Sigmoid colon (tissue), 4 donors: ENCODE measurements at regions not wholly inside any gene's neighbourhood (a gene's known extent, or its start where the extent isn't known, plus 50 kb on each side); places are given as distances from the start of the nearest gene placed in this dataset.

ENCODE experiments used
- EP300 ChIP-seq, 4 donors: sonication (generic); formaldehyde crosslinking; IDR thresholded peaks; one replicate each; pipeline ENCODE4 v1.6.1; 2017; ENCODE audit warnings: antibody characterized with exemption in 4 of 4
- TF ChIP-seq, protein P1 (sequence below), 4 experiments: fragments of 450-650 bp in 3 of 4; fragments of 200-600 bp in 1 of 4; IDR thresholded peaks; one replicate each; pipeline ENCODE4 v1.5.1; 2016 to 2019; ENCODE audit warnings: antibody characterized with exemption in 4 of 4, mild to moderate bottlenecking in 3 of 4, moderate library complexity in 2 of 4

- TF ChIP-seq EP300 (IDR thresholded peaks at IDR 0.05) = no peak
- TF ChIP-seq, protein P1, sequence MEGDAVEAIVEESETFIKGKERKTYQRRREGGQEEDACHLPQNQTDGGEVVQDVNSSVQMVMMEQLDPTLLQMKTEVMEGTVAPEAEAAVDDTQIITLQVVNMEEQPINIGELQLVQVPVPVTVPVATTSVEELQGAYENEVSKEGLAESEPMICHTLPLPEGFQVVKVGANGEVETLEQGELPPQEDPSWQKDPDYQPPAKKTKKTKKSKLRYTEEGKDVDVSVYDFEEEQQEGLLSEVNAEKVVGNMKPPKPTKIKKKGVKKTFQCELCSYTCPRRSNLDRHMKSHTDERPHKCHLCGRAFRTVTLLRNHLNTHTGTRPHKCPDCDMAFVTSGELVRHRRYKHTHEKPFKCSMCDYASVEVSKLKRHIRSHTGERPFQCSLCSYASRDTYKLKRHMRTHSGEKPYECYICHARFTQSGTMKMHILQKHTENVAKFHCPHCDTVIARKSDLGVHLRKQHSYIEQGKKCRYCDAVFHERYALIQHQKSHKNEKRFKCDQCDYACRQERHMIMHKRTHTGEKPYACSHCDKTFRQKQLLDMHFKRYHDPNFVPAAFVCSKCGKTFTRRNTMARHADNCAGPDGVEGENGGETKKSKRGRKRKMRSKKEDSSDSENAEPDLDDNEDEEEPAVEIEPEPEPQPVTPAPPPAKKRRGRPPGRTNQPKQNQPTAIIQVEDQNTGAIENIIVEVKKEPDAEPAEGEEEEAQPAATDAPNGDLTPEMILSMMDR (IDR thresholded peaks at IDR 0.05) = no peak
Measured at GRCh38 chr10:81496626-81497025, 378.4 kb upstream of the NRG3 start.
